Ishikawa (cell line): ENCODE measurements at regions not wholly inside any gene's neighbourhood (a gene's known extent, or its start where the extent isn't known, plus 50 kb on each side); places are given as distances from the start of the nearest gene placed in this dataset.

Source experiments
- CEBPB ChIP-seq: IDR thresholded peaks from 2 replicates; pipeline ENCODE4 v1.6.1; 2012
- CREB1 ChIP-seq: IDR thresholded peaks from 2 replicates; pipeline ENCODE4 v1.6.1; 2012; ENCODE audit warnings: low read depth
- EGR1 ChIP-seq: IDR thresholded peaks from 2 replicates; pipeline ENCODE4 v1.6.1; 2012
- EP300 ChIP-seq: IDR thresholded peaks from 2 replicates; pipeline ENCODE4 v1.6.1; 2012; ENCODE audit warnings: borderline replicate concordance
- FOXM1 ChIP-seq: IDR thresholded peaks from 2 replicates; pipeline ENCODE4 v1.6.1; 2012; ENCODE audit warnings: low read depth, borderline replicate concordance
- NFIC ChIP-seq: IDR thresholded peaks from 2 replicates; pipeline ENCODE4 v1.6.1; 2012
- RAD21 ChIP-seq: IDR thresholded peaks from 2 replicates; pipeline ENCODE4 v1.6.1; 2012; ENCODE audit warnings: low read depth
- TAF1 ChIP-seq: IDR thresholded peaks from 2 replicates; pipeline ENCODE4 v1.6.1; 2012; ENCODE audit warnings: low read depth, mild to moderate bottlenecking
- TCF12 ChIP-seq: IDR thresholded peaks from 2 replicates; pipeline ENCODE4 v1.6.1; 2012; ENCODE audit warnings: low read depth
- TEAD4 ChIP-seq: IDR thresholded peaks from 2 replicates; pipeline ENCODE4 v1.6.1; 2012
- YY1 ChIP-seq: IDR thresholded peaks from 2 replicates; pipeline ENCODE4 v1.6.1; 2012; ENCODE audit warnings: low read depth
- ZBTB7A ChIP-seq: IDR thresholded peaks from 2 replicates; pipeline ENCODE4 v1.6.1; 2012; ENCODE audit warnings: low read depth
- TF ChIP-seq, protein P1 (sequence below): IDR thresholded peaks from 2 replicates; pipeline ENCODE4 v1.6.1; 2012
- TF ChIP-seq, protein P2 (sequence below): IDR thresholded peaks from 2 replicates; pipeline ENCODE4 v1.6.1; 2012
- TF ChIP-seq, protein P3 (sequence below): IDR thresholded peaks from 2 replicates; pipeline ENCODE4 v1.6.1; 2012; ENCODE audit warnings: low read depth, mild to moderate bottlenecking

DNA sequence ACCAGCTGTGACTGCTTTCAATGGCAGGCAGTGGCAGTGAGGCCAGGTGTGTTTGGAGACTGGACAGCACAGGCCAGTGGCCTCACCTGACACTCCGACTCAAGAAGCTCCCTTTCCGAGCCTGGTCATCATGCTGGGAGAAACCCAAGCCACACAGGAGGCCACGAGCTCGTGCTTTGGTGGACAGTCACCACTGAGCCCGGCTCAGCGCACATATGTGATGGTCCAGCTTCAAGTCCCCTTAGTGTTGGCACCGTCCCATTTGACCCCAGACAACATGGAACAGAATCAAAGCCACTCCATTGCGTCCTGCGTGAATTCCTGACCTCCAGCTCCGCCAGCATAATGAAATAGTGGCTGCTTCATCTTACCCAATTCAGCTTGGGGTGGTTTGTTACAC is 64.0 kb upstream of the PPP1R26 start:
- no peak for TF ChIP-seq YY1
- TF ChIP-seq EP300 = no peak

DNA sequence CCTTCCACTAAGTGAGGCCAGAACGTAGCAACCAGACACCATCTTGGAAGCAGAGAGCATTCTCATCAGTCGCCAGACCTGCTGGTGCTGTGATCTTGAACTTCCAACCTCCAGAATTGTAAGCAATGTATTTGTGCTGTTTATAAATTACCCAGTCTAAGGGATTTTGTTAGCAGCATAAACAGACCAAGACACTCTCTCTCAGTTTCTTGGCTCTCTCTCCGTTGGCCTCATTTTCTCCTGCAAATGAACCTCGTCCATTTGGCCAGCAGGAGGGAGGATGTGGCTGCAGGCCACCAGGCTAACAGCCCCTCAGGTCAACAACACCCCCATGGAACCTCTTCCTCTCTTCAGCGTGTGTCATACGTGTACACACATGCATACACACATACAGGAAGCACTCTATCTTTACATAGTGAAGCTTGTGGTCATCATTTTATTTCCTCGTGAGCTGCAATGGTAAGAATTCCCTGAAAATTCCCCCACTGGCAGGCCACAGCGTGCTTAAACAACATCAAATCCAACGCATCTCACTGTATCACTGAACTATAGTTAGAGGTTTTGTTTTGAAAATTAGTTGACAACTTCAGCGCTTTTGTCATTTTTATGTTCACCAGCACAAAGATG is 62.8 kb upstream of the PPP1R26 start:
- no peak for TF ChIP-seq EP300
- TF ChIP-seq, protein P1, sequence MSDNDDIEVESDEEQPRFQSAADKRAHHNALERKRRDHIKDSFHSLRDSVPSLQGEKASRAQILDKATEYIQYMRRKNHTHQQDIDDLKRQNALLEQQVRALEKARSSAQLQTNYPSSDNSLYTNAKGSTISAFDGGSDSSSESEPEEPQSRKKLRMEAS = no peak
- TF ChIP-seq YY1 = no peak
- no peak for TF ChIP-seq ZBTB7A
- no peak for TF ChIP-seq CEBPB
- TF ChIP-seq, protein P2, sequence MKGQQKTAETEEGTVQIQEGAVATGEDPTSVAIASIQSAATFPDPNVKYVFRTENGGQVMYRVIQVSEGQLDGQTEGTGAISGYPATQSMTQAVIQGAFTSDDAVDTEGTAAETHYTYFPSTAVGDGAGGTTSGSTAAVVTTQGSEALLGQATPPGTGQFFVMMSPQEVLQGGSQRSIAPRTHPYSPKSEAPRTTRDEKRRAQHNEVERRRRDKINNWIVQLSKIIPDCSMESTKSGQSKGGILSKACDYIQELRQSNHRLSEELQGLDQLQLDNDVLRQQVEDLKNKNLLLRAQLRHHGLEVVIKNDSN = no peak
- no peak for TF ChIP-seq TCF12
- no peak for TF ChIP-seq TEAD4
- TF ChIP-seq NFIC = no peak
- TF ChIP-seq CREB1 = no peak
- TF ChIP-seq, protein P3, sequence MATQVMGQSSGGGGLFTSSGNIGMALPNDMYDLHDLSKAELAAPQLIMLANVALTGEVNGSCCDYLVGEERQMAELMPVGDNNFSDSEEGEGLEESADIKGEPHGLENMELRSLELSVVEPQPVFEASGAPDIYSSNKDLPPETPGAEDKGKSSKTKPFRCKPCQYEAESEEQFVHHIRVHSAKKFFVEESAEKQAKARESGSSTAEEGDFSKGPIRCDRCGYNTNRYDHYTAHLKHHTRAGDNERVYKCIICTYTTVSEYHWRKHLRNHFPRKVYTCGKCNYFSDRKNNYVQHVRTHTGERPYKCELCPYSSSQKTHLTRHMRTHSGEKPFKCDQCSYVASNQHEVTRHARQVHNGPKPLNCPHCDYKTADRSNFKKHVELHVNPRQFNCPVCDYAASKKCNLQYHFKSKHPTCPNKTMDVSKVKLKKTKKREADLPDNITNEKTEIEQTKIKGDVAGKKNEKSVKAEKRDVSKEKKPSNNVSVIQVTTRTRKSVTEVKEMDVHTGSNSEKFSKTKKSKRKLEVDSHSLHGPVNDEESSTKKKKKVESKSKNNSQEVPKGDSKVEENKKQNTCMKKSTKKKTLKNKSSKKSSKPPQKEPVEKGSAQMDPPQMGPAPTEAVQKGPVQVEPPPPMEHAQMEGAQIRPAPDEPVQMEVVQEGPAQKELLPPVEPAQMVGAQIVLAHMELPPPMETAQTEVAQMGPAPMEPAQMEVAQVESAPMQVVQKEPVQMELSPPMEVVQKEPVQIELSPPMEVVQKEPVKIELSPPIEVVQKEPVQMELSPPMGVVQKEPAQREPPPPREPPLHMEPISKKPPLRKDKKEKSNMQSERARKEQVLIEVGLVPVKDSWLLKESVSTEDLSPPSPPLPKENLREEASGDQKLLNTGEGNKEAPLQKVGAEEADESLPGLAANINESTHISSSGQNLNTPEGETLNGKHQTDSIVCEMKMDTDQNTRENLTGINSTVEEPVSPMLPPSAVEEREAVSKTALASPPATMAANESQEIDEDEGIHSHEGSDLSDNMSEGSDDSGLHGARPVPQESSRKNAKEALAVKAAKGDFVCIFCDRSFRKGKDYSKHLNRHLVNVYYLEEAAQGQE = no peak
- TF ChIP-seq FOXM1 = no peak
- TF ChIP-seq EGR1 = no peak
- TF ChIP-seq RAD21 = no peak
- TF ChIP-seq TAF1 = no peak

DNA sequence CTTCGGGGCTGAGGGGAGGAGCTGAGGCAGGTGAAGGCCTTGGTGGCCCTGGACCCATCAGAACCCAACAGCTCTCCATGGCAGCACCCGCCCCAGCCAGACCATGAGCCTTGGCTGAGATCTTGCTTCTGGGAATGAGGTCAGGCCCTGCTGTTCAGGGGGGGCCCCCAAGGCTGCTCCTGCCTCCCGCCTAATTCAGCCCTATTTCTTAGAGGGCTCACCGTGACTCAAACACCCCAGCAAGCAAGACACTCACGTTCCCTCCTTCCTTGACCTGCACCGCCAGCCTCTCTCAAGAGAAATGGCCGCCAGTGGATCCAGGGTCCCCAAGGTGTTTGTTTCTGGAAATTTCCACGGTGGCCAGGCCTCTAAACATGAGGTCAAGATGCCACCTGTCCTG is 61.4 kb upstream of the PPP1R26 start:
- TF ChIP-seq YY1 = no peak
- TF ChIP-seq, protein P1 = no peak

DNA sequence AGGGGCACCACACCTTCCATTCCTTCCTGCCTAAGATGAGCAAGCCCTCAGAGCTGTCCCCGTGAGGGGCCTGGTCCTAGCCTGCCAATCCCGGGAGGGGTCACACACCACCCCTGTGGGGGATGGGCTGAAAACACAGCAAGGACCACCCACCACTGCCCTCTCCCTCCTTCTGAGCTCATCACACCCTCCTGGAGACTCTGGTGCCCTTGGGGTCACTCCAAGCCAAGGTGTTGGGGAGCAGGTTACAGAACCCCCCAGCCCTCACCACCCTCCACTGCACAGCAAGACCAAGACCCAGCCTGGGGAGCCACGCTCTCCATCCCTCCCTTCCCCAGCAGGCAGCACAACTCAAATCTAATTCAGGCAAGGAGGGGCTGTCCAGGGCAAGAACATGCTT is 60.5 kb upstream of the PPP1R26 start:
- TF ChIP-seq CEBPB (no peak), TCF12 (no peak), NFIC (no peak), TAF1 (no peak), EGR1 (no peak), YY1 (no peak), ZBTB7A (no peak), TEAD4 (no peak), RAD21 (no peak), FOXM1 (no peak)
- TF ChIP-seq, protein P2 = no peak
- TF ChIP-seq, protein P1 = no peak
- TF ChIP-seq, protein P3 = no peak

DNA sequence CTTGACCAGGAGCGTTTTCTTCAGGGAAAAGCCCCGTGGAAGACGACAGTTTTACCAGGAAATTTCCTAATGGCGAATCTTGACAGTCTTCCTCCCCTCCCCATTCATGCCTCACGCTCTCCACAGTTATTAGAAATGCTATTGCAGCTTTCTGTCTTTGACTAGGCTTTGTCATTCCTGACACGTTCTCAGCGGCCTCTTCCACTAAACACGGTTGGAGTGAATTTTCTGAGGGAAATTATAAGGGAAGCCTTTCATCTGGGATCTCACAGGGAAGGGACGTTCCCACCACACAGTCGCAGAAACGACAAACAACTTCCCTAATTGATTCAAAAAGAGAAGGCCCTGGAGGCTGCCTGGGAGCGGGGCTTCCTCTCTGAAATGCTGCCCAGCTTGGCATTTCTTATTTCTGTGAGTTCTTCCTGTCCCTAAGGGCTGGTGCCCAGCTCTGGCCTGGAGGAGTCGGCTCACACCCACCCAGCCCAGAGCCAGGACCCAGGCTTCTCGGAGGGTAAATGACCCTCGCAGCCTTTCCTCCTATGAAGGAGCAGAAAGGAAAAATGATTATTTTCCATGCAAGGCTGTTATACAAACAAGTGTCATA is 57.1 kb upstream of the PPP1R26 start:
- TF ChIP-seq TAF1 = no peak
- no peak for TF ChIP-seq RAD21
- TF ChIP-seq EP300 = no peak
- TF ChIP-seq, protein P3 = no peak
- no peak for TF ChIP-seq FOXM1
- TF ChIP-seq TEAD4 = no peak
- TF ChIP-seq NFIC = no peak
- TF ChIP-seq TCF12 = no peak
- no peak for TF ChIP-seq CREB1
- TF ChIP-seq CEBPB = no peak
- TF ChIP-seq, protein P2 = no peak
- TF ChIP-seq YY1 = no peak
